Endothelial cell of umbilical vein (primary cell): ENCODE measurements at regions not wholly inside any gene's neighbourhood (a gene's known extent, or its start where the extent isn't known, plus 50 kb on each side); places are given as distances from the start of the nearest gene placed in this dataset.

Source experiments
- EZH2 ChIP-seq: IDR thresholded peaks from 2 replicates; pipeline ENCODE4 v1.6.1; 2012; ENCODE audit warnings: borderline replicate concordance, low read depth, mild to moderate bottlenecking, moderate library complexity, low read length, inconsistent platforms; ENCODE audit not compliant: severe bottlenecking
- FOS ChIP-seq: IDR thresholded peaks from 2 replicates; pipeline ENCODE4 v1.6.1; 2011; ENCODE audit warnings: mild to moderate bottlenecking, low read length, moderate library complexity, borderline replicate concordance; ENCODE audit not compliant: insufficient read depth
- JUN ChIP-seq: IDR thresholded peaks from 2 replicates; pipeline ENCODE4 v1.6.1; 2011; ENCODE audit warnings: borderline replicate concordance, low read depth; ENCODE audit not compliant: insufficient read length, insufficient read depth
- POLR2A ChIP-seq: IDR thresholded peaks from 2 replicates; pipeline ENCODE4 v1.6.1; 2012; ENCODE audit warnings: low read depth, mild to moderate bottlenecking, control low read depth, low read length
- POLR2AphosphoS5 ChIP-seq: IDR thresholded peaks from 2 replicates; pipeline ENCODE4 v1.6.1; 2012; ENCODE audit warnings: low read depth, mild to moderate bottlenecking, control low read depth, low read length, moderate library complexity; ENCODE audit not compliant: insufficient read depth
- TF ChIP-seq, protein P1 (sequence below), 2 donors: IDR thresholded peaks; 1 replicate in 1 of 2; 2 replicates in 1 of 2; pipeline ENCODE4 v1.5.1; 2011; ENCODE audit warnings: low read length in 2 of 2, mild to moderate bottlenecking in 2 of 2, moderate library complexity in 2 of 2, control low read depth in 1 of 2, inconsistent platforms in 1 of 2, low read depth in 1 of 2; ENCODE audit not compliant: insufficient read depth in 1 of 2; ENCODE audit errors: extremely low read depth in 1 of 2
- TF ChIP-seq, protein P2 (sequence below): IDR thresholded peaks from 2 replicates; pipeline ENCODE4 v1.6.1; 2011; ENCODE audit not compliant: insufficient read depth, insufficient read length

DNA sequence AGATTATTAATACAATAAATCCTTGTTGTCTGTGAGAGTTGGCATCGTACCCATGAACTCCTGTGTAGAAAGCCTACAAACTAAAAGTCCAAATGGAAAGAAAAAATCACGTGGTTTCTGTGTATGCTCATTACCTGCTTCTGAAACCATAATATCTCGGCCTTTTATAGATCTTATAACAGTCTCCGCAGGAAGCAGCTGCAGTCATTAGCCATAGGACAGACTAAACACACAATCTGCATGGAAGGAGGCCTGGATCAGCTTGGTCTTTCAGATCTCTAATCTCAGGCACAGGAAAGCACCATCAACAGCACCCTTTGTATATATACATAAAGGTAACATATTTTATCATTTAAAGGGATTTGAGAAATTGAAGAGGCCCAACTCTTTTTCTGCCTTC is 508.9 kb upstream of the TCF4 start:
- TF ChIP-seq, protein P1, sequence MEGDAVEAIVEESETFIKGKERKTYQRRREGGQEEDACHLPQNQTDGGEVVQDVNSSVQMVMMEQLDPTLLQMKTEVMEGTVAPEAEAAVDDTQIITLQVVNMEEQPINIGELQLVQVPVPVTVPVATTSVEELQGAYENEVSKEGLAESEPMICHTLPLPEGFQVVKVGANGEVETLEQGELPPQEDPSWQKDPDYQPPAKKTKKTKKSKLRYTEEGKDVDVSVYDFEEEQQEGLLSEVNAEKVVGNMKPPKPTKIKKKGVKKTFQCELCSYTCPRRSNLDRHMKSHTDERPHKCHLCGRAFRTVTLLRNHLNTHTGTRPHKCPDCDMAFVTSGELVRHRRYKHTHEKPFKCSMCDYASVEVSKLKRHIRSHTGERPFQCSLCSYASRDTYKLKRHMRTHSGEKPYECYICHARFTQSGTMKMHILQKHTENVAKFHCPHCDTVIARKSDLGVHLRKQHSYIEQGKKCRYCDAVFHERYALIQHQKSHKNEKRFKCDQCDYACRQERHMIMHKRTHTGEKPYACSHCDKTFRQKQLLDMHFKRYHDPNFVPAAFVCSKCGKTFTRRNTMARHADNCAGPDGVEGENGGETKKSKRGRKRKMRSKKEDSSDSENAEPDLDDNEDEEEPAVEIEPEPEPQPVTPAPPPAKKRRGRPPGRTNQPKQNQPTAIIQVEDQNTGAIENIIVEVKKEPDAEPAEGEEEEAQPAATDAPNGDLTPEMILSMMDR (IDR thresholded peaks at IDR 0.05; ENCODE audit: extremely low read depth in 1 of 2, insufficient read depth in 1 of 2, low read depth in 1 of 2, low read length in 2 of 2) = no peak
- TF ChIP-seq, protein P2, sequence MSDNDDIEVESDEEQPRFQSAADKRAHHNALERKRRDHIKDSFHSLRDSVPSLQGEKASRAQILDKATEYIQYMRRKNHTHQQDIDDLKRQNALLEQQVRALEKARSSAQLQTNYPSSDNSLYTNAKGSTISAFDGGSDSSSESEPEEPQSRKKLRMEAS = no peak
- TF ChIP-seq POLR2AphosphoS5 (no peak), POLR2A (no peak), FOS (no peak), EZH2 (no peak), JUN (no peak)
